T-helper 2 cell treated with Interferon-gamma antibody and Interleukin-4, amounts not matched to agents 5 μg/mL and 100 μg/mL, for 36 hours (primary cell): ENCODE measurements at regions not wholly inside any gene's neighbourhood (a gene's known extent, or its start where the extent isn't known, plus 50 kb on each side); places are given as distances from the start of the nearest gene placed in this dataset.

Experiments used
- DNase-seq: peaks from one replicate; pipeline ENCODE4 v3.0.0; 2021; ENCODE audit warnings: low spot score
- H3K27ac Mint-ChIP-seq: one replicate; pipeline ENCODE4 v1.8.0; 2021; ENCODE audit warnings: mild to moderate bottlenecking, mixed read lengths
- H3K27me3 Mint-ChIP-seq: one replicate; pipeline ENCODE4 v1.8.0; 2021; ENCODE audit warnings: low read depth, mixed read lengths
- H3K36me3 Mint-ChIP-seq: one replicate; pipeline ENCODE4 v1.8.0; 2021; ENCODE audit warnings: low read depth, mixed read lengths
- H3K4me1 Mint-ChIP-seq: one replicate; pipeline ENCODE4 v1.8.0; 2021; ENCODE audit warnings: low read depth, mixed read lengths
- H3K4me3 Mint-ChIP-seq: one replicate; pipeline ENCODE4 v1.8.0; 2022; ENCODE audit warnings: mild to moderate bottlenecking, moderate library complexity, mixed read lengths
- H3K9me3 Mint-ChIP-seq: one replicate; pipeline ENCODE4 v1.8.0; 2021; ENCODE audit warnings: mixed read lengths

- peaks cover 20% of the 10 kb centered on the region for H3K27me3 Mint-ChIP-seq
- no peaks in the 10 kb centered on the region for H3K9me3 Mint-ChIP-seq
- DNase-seq = no peak
- no peak overlapping the region for H3K27ac Mint-ChIP-seq
- no peaks in the 10 kb centered on the region for H3K36me3 Mint-ChIP-seq
- H3K4me3 Mint-ChIP-seq = no peak overlapping the region
- H3K4me1 Mint-ChIP-seq = peaks cover 4% of the 10 kb centered on the region
Measured at GRCh38 chr7:17500736-17501135, 202.3 kb downstream of the AHR start.

GRCh38 chr7:17501441-17502212 lies 203.2 kb downstream of the AHR start:
- Mint-ChIP-seq H3K9me3 (no peaks in the 10 kb centered on the region), H3K36me3 (no peaks in the 10 kb centered on the region), H3K27me3 (peaks cover 19% of the 10 kb centered on the region), H3K4me3 (no peak overlapping the region), H3K27ac (no peak overlapping the region), H3K4me1 (no peaks in the 10 kb centered on the region)
- DNase-seq = no peak

GRCh38 chr7:17502213-17503060 lies 204.0 kb downstream of the AHR start:
- H3K4me3 Mint-ChIP-seq = no peak overlapping the region
- H3K4me1 Mint-ChIP-seq = no peaks in the 10 kb centered on the region
- H3K27ac Mint-ChIP-seq = no peak overlapping the region
- H3K27me3 Mint-ChIP-seq = peaks cover 19% of the 10 kb centered on the region
- H3K9me3 Mint-ChIP-seq = no peaks in the 10 kb centered on the region
- DNase-seq = no peak
- H3K36me3 Mint-ChIP-seq = no peaks in the 10 kb centered on the region

- no peak overlapping the region for H3K4me3 Mint-ChIP-seq
- no peaks in the 10 kb centered on the region for H3K4me1 Mint-ChIP-seq
- no peaks in the 10 kb centered on the region for H3K36me3 Mint-ChIP-seq
- no peak for DNase-seq
- no peak overlapping the region for H3K27ac Mint-ChIP-seq
- no peaks in the 10 kb centered on the region for H3K27me3 Mint-ChIP-seq
- no peaks in the 10 kb centered on the region for H3K9me3 Mint-ChIP-seq
Measured at GRCh38 chr7:17506095-17506494, 207.6 kb downstream of the AHR start.

- peaks cover 2% of the 10 kb centered on the region for H3K27me3 Mint-ChIP-seq
- H3K4me1 Mint-ChIP-seq = no peaks in the 10 kb centered on the region
- H3K27ac Mint-ChIP-seq = no peak overlapping the region
- DNase-seq = no peak
- H3K4me3 Mint-ChIP-seq = no peak overlapping the region
- no peaks in the 10 kb centered on the region for H3K36me3 Mint-ChIP-seq
- H3K9me3 Mint-ChIP-seq = no peaks in the 10 kb centered on the region
Measured at GRCh38 chr7:17506596-17506995, 208.1 kb downstream of the AHR start.

GRCh38 chr7:17507717-17508116 lies 209.3 kb downstream of the AHR start:
- Mint-ChIP-seq H3K27me3 (peaks cover 2% of the 10 kb centered on the region), H3K9me3 (no peaks in the 10 kb centered on the region), H3K4me3 (no peak overlapping the region)

GRCh38 chr7:17512181-17512675 lies 213.8 kb downstream of the AHR start:
- H3K27me3 Mint-ChIP-seq = peaks cover 5% of the 10 kb centered on the region
- H3K27ac Mint-ChIP-seq = no peak overlapping the region

More at GRCh38 chr7:17507717-17508116, 209.3 kb downstream of the AHR start:
- Mint-ChIP-seq H3K36me3 (no peaks in the 10 kb centered on the region), H3K27ac (no peak overlapping the region), H3K4me1 (no peaks in the 10 kb centered on the region)
- DNase-seq = no peak

GRCh38 chr7:17516771-17517170 lies 218.3 kb downstream of the AHR start:
- H3K4me3 Mint-ChIP-seq = no peak overlapping the region

More at GRCh38 chr7:17512181-17512675, 213.8 kb downstream of the AHR start:
- no peaks in the 10 kb centered on the region for H3K4me1 Mint-ChIP-seq
- H3K36me3 Mint-ChIP-seq = no peaks in the 10 kb centered on the region
- no peaks in the 10 kb centered on the region for H3K9me3 Mint-ChIP-seq
- no peak overlapping the region for H3K4me3 Mint-ChIP-seq
- no peak for DNase-seq

GRCh38 chr7:17520941-17521340 lies 222.5 kb downstream of the AHR start:
- Mint-ChIP-seq H3K27me3 (no peaks in the 10 kb centered on the region), H3K27ac (no peak overlapping the region), H3K4me1 (peaks cover 20% of the 10 kb centered on the region), H3K9me3 (no peaks in the 10 kb centered on the region), H3K36me3 (no peaks in the 10 kb centered on the region), H3K4me3 (no peak overlapping the region)
- no peak for DNase-seq

More at GRCh38 chr7:17516771-17517170, 218.3 kb downstream of the AHR start:
- DNase-seq = no peak
- peaks cover 3% of the 10 kb centered on the region for H3K27me3 Mint-ChIP-seq
- no peak overlapping the region for H3K27ac Mint-ChIP-seq
- H3K9me3 Mint-ChIP-seq = no peaks in the 10 kb centered on the region
- H3K36me3 Mint-ChIP-seq = no peaks in the 10 kb centered on the region
- peaks cover 13% of the 10 kb centered on the region for H3K4me1 Mint-ChIP-seq

GRCh38 chr7:17521437-17521836 lies 223.0 kb downstream of the AHR start:
- Mint-ChIP-seq H3K27ac (no peak overlapping the region), H3K36me3 (no peaks in the 10 kb centered on the region), H3K4me3 (no peak overlapping the region), H3K9me3 (no peaks in the 10 kb centered on the region), H3K4me1 (peaks cover 20% of the 10 kb centered on the region), H3K27me3 (no peaks in the 10 kb centered on the region)
- no peak for DNase-seq

GRCh38 chr7:17523813-17524739 lies 225.6 kb downstream of the AHR start:
- H3K27me3 Mint-ChIP-seq = peaks cover 5% of the 10 kb centered on the region
- no peak overlapping the region for H3K27ac Mint-ChIP-seq
- H3K9me3 Mint-ChIP-seq = no peaks in the 10 kb centered on the region
- H3K36me3 Mint-ChIP-seq = no peaks in the 10 kb centered on the region
- DNase-seq = no peak
- no peak overlapping the region for H3K4me3 Mint-ChIP-seq
- peaks cover 20% of the 10 kb centered on the region for H3K4me1 Mint-ChIP-seq

- no peak for DNase-seq
- H3K4me1 Mint-ChIP-seq = peaks cover 20% of the 10 kb centered on the region
- no peak overlapping the region for H3K27ac Mint-ChIP-seq
- H3K36me3 Mint-ChIP-seq = no peaks in the 10 kb centered on the region
- H3K4me3 Mint-ChIP-seq = peak overlapping the region; percentile 8
- peaks cover 6% of the 10 kb centered on the region for H3K27me3 Mint-ChIP-seq
- no peaks in the 10 kb centered on the region for H3K9me3 Mint-ChIP-seq
Measured at GRCh38 chr7:17524746-17525145, 226.3 kb downstream of the AHR start.

GRCh38 chr7:17526621-17527020 lies 228.2 kb downstream of the AHR start:
- DNase-seq = no peak
- H3K4me3 Mint-ChIP-seq = no peak overlapping the region
- peaks cover 8% of the 10 kb centered on the region for H3K27me3 Mint-ChIP-seq
- H3K27ac Mint-ChIP-seq = no peak overlapping the region
- no peaks in the 10 kb centered on the region for H3K9me3 Mint-ChIP-seq
- no peaks in the 10 kb centered on the region for H3K36me3 Mint-ChIP-seq
- H3K4me1 Mint-ChIP-seq = peaks cover 12% of the 10 kb centered on the region
